MM.1S (cell line): ENCODE measurements at regions not wholly inside any gene's neighbourhood (a gene's known extent, or its start where the extent isn't known, plus 50 kb on each side); places are given as distances from the start of the nearest gene placed in this dataset.

Experiments used
- EZH2 ChIP-seq: fragments of 300-600 bp; sonication (generic); optimal IDR thresholded peaks from 2 replicates; pipeline ENCODE3; 2017; ENCODE audit warnings: low read depth, mild to moderate bottlenecking, antibody characterized with exemption, low read length, mixed read lengths
- EZH2phosphoT487 ChIP-seq: fragments of 300-600 bp; sonication (generic); IDR thresholded peaks from 2 replicates; pipeline ENCODE4 v1.6.1; 2018; ENCODE audit warnings: antibody characterized with exemption, low read length
- TF ChIP-seq, protein P1 (sequence below): fragments of 300-600 bp; sonication (generic); IDR thresholded peaks from 2 replicates; pipeline ENCODE4 v1.5.1; 2016; ENCODE audit warnings: antibody characterized with exemption, low read length, mixed read lengths

DNA sequence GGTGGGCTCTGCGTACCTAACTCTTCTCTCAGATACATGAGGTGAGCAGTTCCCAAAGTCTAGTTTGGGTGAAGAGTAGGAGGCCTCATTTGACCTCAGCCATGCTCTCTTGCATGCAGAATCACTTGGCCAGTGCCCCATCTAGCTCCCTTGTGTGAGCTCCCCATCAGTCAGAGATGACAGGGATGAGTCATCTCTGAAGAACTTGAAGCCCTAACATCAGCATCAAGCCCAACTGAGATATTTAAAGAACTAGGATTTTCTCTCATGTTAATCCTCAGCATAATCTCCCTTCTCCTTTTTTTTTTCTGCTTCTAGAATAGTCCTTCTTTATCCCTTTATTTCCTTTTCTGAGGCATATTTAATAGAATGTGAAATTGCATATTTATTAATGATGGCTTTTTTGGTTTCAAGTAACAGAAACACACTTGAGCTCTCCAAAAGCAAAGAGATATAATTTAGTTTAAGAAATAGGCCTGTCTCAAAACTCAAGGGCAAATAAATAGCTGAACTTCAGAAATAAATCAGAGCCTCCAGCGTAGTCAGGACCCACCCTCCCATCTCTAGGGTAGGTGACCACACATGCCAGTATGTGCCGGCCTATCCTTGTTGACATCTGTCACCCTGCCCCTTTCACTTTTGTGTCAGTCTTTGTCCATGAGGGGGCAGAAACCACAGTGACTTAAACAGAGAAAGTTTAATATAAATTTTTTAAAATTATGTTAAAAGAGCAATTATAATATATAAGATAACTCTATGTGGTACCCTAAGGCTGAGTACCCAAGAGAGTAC lies 112.3 kb downstream of the TSEN15 start:
- TF ChIP-seq, protein P1, sequence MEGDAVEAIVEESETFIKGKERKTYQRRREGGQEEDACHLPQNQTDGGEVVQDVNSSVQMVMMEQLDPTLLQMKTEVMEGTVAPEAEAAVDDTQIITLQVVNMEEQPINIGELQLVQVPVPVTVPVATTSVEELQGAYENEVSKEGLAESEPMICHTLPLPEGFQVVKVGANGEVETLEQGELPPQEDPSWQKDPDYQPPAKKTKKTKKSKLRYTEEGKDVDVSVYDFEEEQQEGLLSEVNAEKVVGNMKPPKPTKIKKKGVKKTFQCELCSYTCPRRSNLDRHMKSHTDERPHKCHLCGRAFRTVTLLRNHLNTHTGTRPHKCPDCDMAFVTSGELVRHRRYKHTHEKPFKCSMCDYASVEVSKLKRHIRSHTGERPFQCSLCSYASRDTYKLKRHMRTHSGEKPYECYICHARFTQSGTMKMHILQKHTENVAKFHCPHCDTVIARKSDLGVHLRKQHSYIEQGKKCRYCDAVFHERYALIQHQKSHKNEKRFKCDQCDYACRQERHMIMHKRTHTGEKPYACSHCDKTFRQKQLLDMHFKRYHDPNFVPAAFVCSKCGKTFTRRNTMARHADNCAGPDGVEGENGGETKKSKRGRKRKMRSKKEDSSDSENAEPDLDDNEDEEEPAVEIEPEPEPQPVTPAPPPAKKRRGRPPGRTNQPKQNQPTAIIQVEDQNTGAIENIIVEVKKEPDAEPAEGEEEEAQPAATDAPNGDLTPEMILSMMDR = no peak
- TF ChIP-seq EZH2phosphoT487 (no peak), EZH2 (no peak)
